K562 (cell line): ENCODE measurements at regions not wholly inside any gene's neighbourhood (a gene's known extent, or its start where the extent isn't known, plus 50 kb on each side); places are given as distances from the start of the nearest gene placed in this dataset.

Experiments used
- ATAC-seq: fragments of 200-7000 bp; cut with Tn5 transposase; 3 replicates; pipeline ENCODE4 v1.9.1; 2020; ENCODE audit warnings: moderate library complexity
- BruUV-seq: library from RNA; stranded (reverse); fragments of 400-500 nt; replicated peaks from 2 replicates; lab custom pipeline; 2021; lab: Mats Ljungman, UMichigan
- CTCF ChIA-PET: fragments of 300-600 bp; formaldehyde crosslinking; extraction: SDS; loops from one replicate; lab custom pipeline; 2021; ENCODE audit warnings: low intra/inter-chr PET ratio; lab: Yijun Ruan, JAX
- POLR2A ChIA-PET: fragments of 300-600, 350-650 bp; sonication (Branson Sonifier 250); formaldehyde crosslinking; extraction: SDS; loops from one replicate; lab custom pipeline; 2021; ENCODE audit warnings: antibody characterized with exemption, inconsistent platforms; lab: Yijun Ruan, JAX
- DNase-seq, 4 experiments: peaks; one replicate each; pipeline versions ENCODE4 v3.0.0 to v3.0.0-alpha.2; 2011 to 2018; ENCODE audit warnings: low spot score in 3 of 4, mixed read lengths in 3 of 4; ENCODE audit errors: extremely low read depth in 1 of 4
- FAIRE-seq: peaks from 2 replicates; lab custom pipeline; 2011; peaks lifted over from hg19 to GRCh38; lab: Jason Lieb, UNC
- H2AFZ ChIP-seq: 2 replicates; pipeline ENCODE4 v1.6.0; 2011; ENCODE audit warnings: low read depth, low read length, control low read depth, inconsistent platforms
- H3K27ac ChIP-seq: fragments of 200-600 bp; 3 replicates; pipeline ENCODE4 v1.8.0; 2011; ENCODE audit warnings: low read depth, mild to moderate bottlenecking, control low read depth, inconsistent platforms, low read length, moderate library complexity, mixed read lengths; ENCODE audit errors: extremely low read depth
- H3K27me3 ChIP-seq, 2 experiments: fragments of 300-600 bp in 1 of 2; 2 replicates in 1 of 2; 3 replicates in 1 of 2; pipeline versions ENCODE4 v1.6.0 to v1.8.0; 2011; ENCODE audit warnings: inconsistent platforms in 2 of 2, low read length in 2 of 2, mild to moderate bottlenecking in 1 of 2, mixed read lengths in 1 of 2, moderate library complexity in 1 of 2; ENCODE audit not compliant: control insufficient read depth in 2 of 2, insufficient read depth in 2 of 2
- H3K36me3 ChIP-seq: fragments of 300-600 bp; 3 replicates; pipeline ENCODE4 v1.8.0; 2011; ENCODE audit warnings: mild to moderate bottlenecking, low read length, inconsistent platforms; ENCODE audit not compliant: control insufficient read depth, insufficient read depth
- H3K4me1 ChIP-seq, 2 experiments: fragments of 200-600 bp in 1 of 2; replicated peaks in 1 of 2; 2 replicates in 1 of 2; 3 replicates in 1 of 2; pipeline versions ENCODE4 v1.5.1 to v1.8.0; 2011; ENCODE audit warnings: inconsistent platforms in 2 of 2, low read length in 2 of 2, mild to moderate bottlenecking in 1 of 2, mixed read lengths in 1 of 2, moderate library complexity in 1 of 2; ENCODE audit not compliant: control insufficient read depth in 2 of 2, insufficient read depth in 2 of 2
- H3K4me2 ChIP-seq: 2 replicates; pipeline ENCODE4 v1.6.1; 2011; ENCODE audit warnings: low read length, control low read depth, inconsistent platforms, mixed read lengths; ENCODE audit not compliant: insufficient read depth
- H3K4me3 ChIP-seq: fragments of 200-600 bp; sonication (generic), shearing (Covaris generic); 2 replicates; pipeline ENCODE4 v1.5.1; 2016; ENCODE audit warnings: control low read depth, inconsistent platforms
- H3K79me2 ChIP-seq: fragments of 200-600 bp; 3 replicates; pipeline ENCODE4 v1.8.0; 2011; ENCODE audit warnings: low read length, inconsistent platforms; ENCODE audit not compliant: control insufficient read depth, insufficient read depth
- H3K9ac ChIP-seq, 2 experiments: 2 replicates each; pipeline versions ENCODE4 v1.6.0 to v1.6.1; 2011; ENCODE audit warnings: low read depth in 2 of 2, low read length in 2 of 2, control low read depth in 1 of 2, inconsistent platforms in 1 of 2, mild to moderate bottlenecking in 1 of 2, mixed read lengths in 1 of 2; ENCODE audit not compliant: insufficient read depth in 1 of 2
- H3K9me1 ChIP-seq: one replicate; pipeline ENCODE4 v1.6.0; 2011; ENCODE audit warnings: inconsistent platforms, mild to moderate bottlenecking, low read length, moderate library complexity; ENCODE audit not compliant: control insufficient read depth, insufficient read depth
- H3K9me3 ChIP-seq: replicated peaks from 2 replicates; pipeline ENCODE4 v1.5.1; 2011; ENCODE audit warnings: low read depth, low read length, inconsistent platforms; ENCODE audit not compliant: control insufficient read depth, insufficient read depth
- H4K20me1 ChIP-seq: replicated peaks from 2 replicates; pipeline ENCODE4 v1.6.1; 2011; ENCODE audit warnings: low read length, inconsistent platforms, mixed read lengths; ENCODE audit not compliant: control insufficient read depth, insufficient read depth
- GABPA ChIP-seq: fragments of 200-800 bp; sonication (Bioruptor generic); conservative IDR thresholded peaks from 2 replicates; pipeline ENCODE4 v1.6.1; 2016; ENCODE audit warnings: low read depth, missing genetic modification characterization, missing compliant biosample characterization
- GABPB1 ChIP-seq: sonication (generic); formaldehyde crosslinking; IDR thresholded peaks from 2 replicates; pipeline ENCODE4 v1.8.0; 2022; ENCODE audit warnings: mild to moderate bottlenecking, missing genetic modification reagents
- HIVEP1 ChIP-seq: fragments of 250-450 bp; sonication (Bioruptor Pico); IDR thresholded peaks from 2 replicates; pipeline ENCODE4 v1.4.0; 2020; ENCODE audit warnings: mild to moderate bottlenecking
- MCM5 ChIP-seq: fragments of 450-650 bp; IDR thresholded peaks from 2 replicates; pipeline ENCODE4 v1.6.1; 2016; ENCODE audit warnings: low read depth
- PKNOX1 ChIP-seq: fragments of 450-650 bp; IDR thresholded peaks from 2 replicates; pipeline ENCODE4 v1.6.1; 2016
- SNAPC5 ChIP-seq: fragments of 250-450 bp; sonication (Bioruptor Pico); IDR thresholded peaks from 2 replicates; pipeline ENCODE4 v1.8.0; 2021; ENCODE audit warnings: moderate library complexity, mild to moderate bottlenecking, inconsistent platforms
- THAP12 ChIP-seq: fragments of 250-450 bp; sonication (Bioruptor Pico); IDR thresholded peaks from 2 replicates; pipeline ENCODE4 v1.9.0; 2021; ENCODE audit warnings: mild to moderate bottlenecking, inconsistent platforms
- ZBTB12 ChIP-seq: fragments of 250-450 bp; sonication (Bioruptor Pico); IDR thresholded peaks from 2 replicates; pipeline ENCODE4 v1.4.0; 2020
- ZNF3 ChIP-seq: fragments of 250-450 bp; sonication (Bioruptor Pico); IDR thresholded peaks from 2 replicates; pipeline ENCODE4 v1.5.0; 2021; ENCODE audit warnings: mild to moderate bottlenecking, moderate library complexity
- WGBS: fragments of 100-300 bp; shearing (Covaris generic); methylation state at CpG from one replicate; pipeline ENCODE4 v1.1.6; 2016; ENCODE audit warnings: low coverage, mixed read lengths; ENCODE audit not compliant: insufficient coverage; ENCODE audit errors: missing lambda C conversion rate; 5-methylcytosine and 5-hydroxymethylcytosine counted together
- in situ Hi-C: fragments of 300-500 bp; cut with MboI; formaldehyde crosslinking; loops from 4 replicates; pipeline ENCODE4 v1.15.0; 2018; ENCODE audit warnings: inconsistent platforms, mixed read lengths
- intact Hi-C: fragments of 100-400 bp; cut with micrococcal nuclease; formaldehyde crosslinking; loops from 2 replicates; pipeline ENCODE4 v1.14.2; 2022

- TF ChIP-seq ZBTB12, result no peak
Measured at GRCh38 chr7:25666671-25667060, 438.4 kb upstream of the NPVF start (continued).

- CTCF ChIA-PET, result no interaction called here
- no peaks in the 10 kb centered on the region for H3K79me2 ChIP-seq
- no peaks in the 10 kb centered on the region for H3K36me3 ChIP-seq
- no TSS peak for BruUV-seq
- H3K27ac ChIP-seq, result no peak overlapping the region
- no peak overlapping the region for H3K4me2 ChIP-seq
- H4K20me1 ChIP-seq, result no peaks in the 10 kb centered on the region
- intact Hi-C loops (no loop called here), in situ Hi-C loops (no loop called here)
- H3K4me3 ChIP-seq, result no peak overlapping the region
- no peak overlapping the region for H3K9ac ChIP-seq
- TF ChIP-seq MCM5 (no peak), PKNOX1 (no peak), HIVEP1 (CRISPR knock-in tag) (no peak), THAP12 (no peak), SNAPC5 (no peak), GABPA (no peak), GABPB1 (no peak), ZNF3 (CRISPR knock-in tag) (no peak)
- DNase-seq (no peak), FAIRE-seq (no peak), ATAC-seq (no peak)
- POLR2A ChIA-PET, result no interaction called here
- no peaks in the 10 kb centered on the region for H3K9me1 ChIP-seq
- H3K27me3 ChIP-seq, result peaks cover 26 to 41% of the 10 kb centered on the region in 2 experiments; a peak in 3 of 5 replicates
- H3K9me3 ChIP-seq, result no peaks in the 10 kb centered on the region
- no peak overlapping the region for H2AFZ ChIP-seq
- 0% methylated on average over 4 of the region's 4 CpGs for WGBS
- no peaks in the 10 kb centered on the region for H3K4me1 ChIP-seq
Measured at GRCh38 chr7:25669281-25669781, 441.0 kb upstream of the NPVF start.
